OCI-LY3 (cell line): ENCODE measurements at regions not wholly inside any gene's neighbourhood (a gene's known extent, or its start where the extent isn't known, plus 50 kb on each side); places are given as distances from the start of the nearest gene placed in this dataset.

Source experiments
- CTCF ChIP-seq: fragments of 200-600, 300-600 bp; sonication (generic); IDR thresholded peaks from 2 replicates; pipeline ENCODE4 v1.5.1; 2014; ENCODE audit warnings: antibody characterized with exemption, low read length, low read depth
- EZH2phosphoT487 ChIP-seq: fragments of 200-600 bp; shearing (Covaris generic); IDR thresholded peaks from 2 replicates; pipeline ENCODE4 v1.6.1; 2018; ENCODE audit warnings: antibody characterized with exemption, mixed run types, low read depth

DNA sequence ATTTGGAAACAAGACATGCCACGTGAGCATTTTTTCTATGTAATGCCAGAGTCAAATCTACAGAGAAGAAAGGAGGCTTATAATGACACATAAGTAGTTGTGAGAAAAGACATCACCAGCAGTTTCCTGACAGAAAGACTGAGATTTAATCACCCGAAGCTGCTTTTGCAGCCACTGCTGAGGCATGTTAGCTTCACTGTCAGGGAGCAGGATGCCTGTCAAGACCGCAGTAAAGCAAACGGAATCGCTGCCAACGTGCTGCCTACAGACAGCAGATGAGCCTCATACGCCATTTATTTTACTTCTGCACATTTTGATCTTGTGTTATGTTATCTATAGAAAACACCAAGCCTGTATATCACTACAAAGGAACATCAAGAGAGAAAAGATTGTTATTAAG lies 68.7 kb upstream of the NDST3 start:
- TF ChIP-seq CTCF (no peak), EZH2phosphoT487 (no peak)
